B cell (primary cell): ENCODE measurements at regions not wholly inside any gene's neighbourhood (a gene's known extent, or its start where the extent isn't known, plus 50 kb on each side); places are given as distances from the start of the nearest gene placed in this dataset.

Source experiments
- ATAC-seq: fragments of 200-7000 bp; cut with Tn5 transposase; one replicate; pipeline ENCODE4 v1.10.0; 2021; ENCODE audit warnings: low read depth, mild to moderate bottlenecking, moderate number of reproducible peaks, moderate library complexity
- CTCF ChIA-PET: fragments of 350-600 bp; sonication (Branson Sonifier 250); formaldehyde crosslinking; loops from one replicate; lab custom pipeline; 2021; ENCODE audit warnings: antibody characterized with exemption, inconsistent platforms; lab: Charles Lee
- POLR2A ChIA-PET: fragments of 350-600 bp; sonication (Branson Sonifier 250); formaldehyde crosslinking; loops from one replicate; lab custom pipeline; 2021; ENCODE audit warnings: antibody characterized with exemption; lab: Charles Lee
- DNase-seq: peaks from one replicate; pipeline ENCODE4 v3.0.0; 2013
- H2AFZ ChIP-seq: 2 replicates; pipeline ENCODE4 v1.6.1; 2012; ENCODE audit warnings: mild to moderate bottlenecking, low read depth, low read length; ENCODE audit not compliant: insufficient read depth, poor library complexity, severe bottlenecking
- H3K27ac ChIP-seq, 2 donors: 1 replicate in 1 of 2; 2 replicates in 1 of 2; pipeline ENCODE4 v1.5.1; 2012 to 2013; ENCODE audit warnings: low read length in 2 of 2, mild to moderate bottlenecking in 2 of 2, moderate library complexity in 1 of 2
- H3K27me3 ChIP-seq, 4 experiments: fragments of 200-600 bp in 1 of 4; sonication (generic) in 1 of 4; replicated peaks in 1 of 4; 1 replicate in 2 of 4; 2 replicates in 2 of 4; pipeline versions ENCODE4 v1.6.1 to v1.7.0; 2013 to 2016; ENCODE audit warnings: low read length in 3 of 4, mild to moderate bottlenecking in 2 of 4, mixed read lengths in 1 of 4, moderate library complexity in 1 of 4; ENCODE audit not compliant: insufficient read depth in 4 of 4, control insufficient read depth in 3 of 4; ENCODE audit errors: control extremely low read depth in 1 of 4
- H3K36me3 ChIP-seq, 2 experiments: replicated peaks in 1 of 2; 1 replicate in 1 of 2; 2 replicates in 1 of 2; pipeline versions ENCODE4 v1.6.1 to v1.7.1; 2013; ENCODE audit warnings: low read length in 1 of 2; ENCODE audit not compliant: insufficient read depth in 2 of 2, control insufficient read depth in 1 of 2; ENCODE audit errors: control extremely low read depth in 1 of 2, extremely low read depth in 1 of 2
- H3K4me1 ChIP-seq, 2 donors: fragments of 200-600 bp in 1 of 2; sonication (generic) in 1 of 2; 1 replicate in 1 of 2; 2 replicates in 1 of 2; pipeline versions ENCODE4 v1.5.1 to v1.6.1; 2013 to 2017; ENCODE audit warnings: low read length in 2 of 2; ENCODE audit not compliant: control insufficient read depth in 2 of 2, insufficient read depth in 2 of 2
- H3K4me2 ChIP-seq: replicated peaks from 2 replicates; pipeline ENCODE3; 2012; ENCODE audit warnings: mild to moderate bottlenecking, low read depth, low read length; ENCODE audit not compliant: poor library complexity, severe bottlenecking
- H3K4me3 ChIP-seq, 5 experiments: fragments of 200-600 bp in 1 of 5; sonication (generic) in 1 of 5; 1 replicate in 3 of 5; 2 replicates in 2 of 5; pipeline versions ENCODE4 v1.5.1 to v1.7.0; 2011 to 2016; ENCODE audit warnings: low read length in 4 of 5, mild to moderate bottlenecking in 4 of 5, low read depth in 2 of 5, control low read depth in 1 of 5, moderate library complexity in 1 of 5; ENCODE audit not compliant: insufficient read depth in 1 of 5; ENCODE audit errors: control extremely low read depth in 1 of 5, extremely low read depth in 1 of 5
- H3K79me2 ChIP-seq: fragments of 200-600 bp; sonication (generic); one replicate; pipeline ENCODE4 v1.6.0; 2016; ENCODE audit warnings: low read length; ENCODE audit not compliant: control insufficient read depth, insufficient read depth
- H3K9ac ChIP-seq: fragments of 200-600 bp; sonication (generic); 2 replicates; pipeline ENCODE4 v1.6.1; 2017; ENCODE audit warnings: mild to moderate bottlenecking, low read length, moderate library complexity
- H3K9me3 ChIP-seq, 3 donors: one replicate each; pipeline versions ENCODE4 v1.6.1 to v1.7.1; 2013; ENCODE audit warnings: low read length in 2 of 3; ENCODE audit not compliant: control insufficient read depth in 2 of 3, insufficient read depth in 1 of 3; ENCODE audit errors: control extremely low read depth in 1 of 3
- H4K20me1 ChIP-seq: 2 replicates; pipeline ENCODE4 v1.6.0; 2012; ENCODE audit warnings: mild to moderate bottlenecking, low read length; ENCODE audit not compliant: insufficient read depth, control insufficient read depth, poor library complexity, severe bottlenecking
- H3K27ac Mint-ChIP-seq: one replicate; pipeline ENCODE4 v1.8.0; 2021; ENCODE audit warnings: mixed read lengths
- H3K27me3 Mint-ChIP-seq: one replicate; pipeline ENCODE4 v1.8.0; 2021; ENCODE audit warnings: mixed read lengths
- H3K4me1 Mint-ChIP-seq: one replicate; pipeline ENCODE4 v1.8.0; 2021; ENCODE audit warnings: mixed read lengths
- H3K4me3 Mint-ChIP-seq: one replicate; pipeline ENCODE4 v1.8.0; 2021; ENCODE audit warnings: mixed read lengths
- H3K9me3 Mint-ChIP-seq: one replicate; pipeline ENCODE4 v1.8.0; 2022; ENCODE audit warnings: mixed read lengths; ENCODE audit not compliant: insufficient read depth
- EZH2 ChIP-seq: IDR thresholded peaks from 2 replicates; pipeline ENCODE4 v1.6.1; 2012; ENCODE audit warnings: borderline replicate concordance, low read depth, mild to moderate bottlenecking, moderate library complexity, low read length; ENCODE audit not compliant: insufficient read depth, poor library complexity, severe bottlenecking
- WGBS: methylation state at CpG from one replicate; pipeline ENCODE4 v1.1.5; 2013; ENCODE audit warnings: missing lambda C conversion rate; ENCODE audit not compliant: insufficient coverage; 5-methylcytosine and 5-hydroxymethylcytosine counted together
- intact Hi-C: fragments of 100-400 bp; cut with micrococcal nuclease; formaldehyde crosslinking; loops from one replicate; pipeline ENCODE4 v1.10.0; 2022
- TF ChIP-seq, protein P1 (sequence below): fragments of 200-600 bp; IDR thresholded peaks from one replicate; pipeline ENCODE4 v1.8.0; 2022; ENCODE audit warnings: antibody characterized with exemption, mild to moderate bottlenecking

- intact Hi-C loops, result no loop called here
- POLR2A ChIA-PET, result no interaction called here
- Mint-ChIP-seq H3K9me3 (no peaks in the 10 kb centered on the region), H3K27ac (no peak overlapping the region), H3K4me1 (no peaks in the 10 kb centered on the region), H3K27me3 (peaks cover 6% of the 10 kb centered on the region), H3K4me3 (no peak overlapping the region)
- Histone ChIP-seq H3K9me3 (no peaks in the 10 kb centered on the region), H3K4me3 (no peak overlapping the region), H3K79me2 (no peaks in the 10 kb centered on the region), H3K9ac (no peak overlapping the region), H3K27me3 (peaks cover 0 to 3% (median 0%) of the 10 kb centered on the region in 4 experiments), H3K36me3 (no peaks in the 10 kb centered on the region), H3K27ac (no peak overlapping the region), H3K4me1 (no peaks in the 10 kb centered on the region), H2AFZ (no peak overlapping the region), H4K20me1 (no peaks in the 10 kb centered on the region), H3K4me2 (no peak overlapping the region)
- no CpG with 5 or more reads among the region's 2 CpGs for WGBS
- CTCF ChIA-PET, result interaction anchor here (1.3 kb wide), 1 partner anchor 11 kb away, joined by 3 read pairs; no protein-coding TSS in a partner anchor
- TF ChIP-seq EZH2, result no peak
- TF ChIP-seq, protein P1, sequence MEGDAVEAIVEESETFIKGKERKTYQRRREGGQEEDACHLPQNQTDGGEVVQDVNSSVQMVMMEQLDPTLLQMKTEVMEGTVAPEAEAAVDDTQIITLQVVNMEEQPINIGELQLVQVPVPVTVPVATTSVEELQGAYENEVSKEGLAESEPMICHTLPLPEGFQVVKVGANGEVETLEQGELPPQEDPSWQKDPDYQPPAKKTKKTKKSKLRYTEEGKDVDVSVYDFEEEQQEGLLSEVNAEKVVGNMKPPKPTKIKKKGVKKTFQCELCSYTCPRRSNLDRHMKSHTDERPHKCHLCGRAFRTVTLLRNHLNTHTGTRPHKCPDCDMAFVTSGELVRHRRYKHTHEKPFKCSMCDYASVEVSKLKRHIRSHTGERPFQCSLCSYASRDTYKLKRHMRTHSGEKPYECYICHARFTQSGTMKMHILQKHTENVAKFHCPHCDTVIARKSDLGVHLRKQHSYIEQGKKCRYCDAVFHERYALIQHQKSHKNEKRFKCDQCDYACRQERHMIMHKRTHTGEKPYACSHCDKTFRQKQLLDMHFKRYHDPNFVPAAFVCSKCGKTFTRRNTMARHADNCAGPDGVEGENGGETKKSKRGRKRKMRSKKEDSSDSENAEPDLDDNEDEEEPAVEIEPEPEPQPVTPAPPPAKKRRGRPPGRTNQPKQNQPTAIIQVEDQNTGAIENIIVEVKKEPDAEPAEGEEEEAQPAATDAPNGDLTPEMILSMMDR, result no peak
- ATAC-seq (no peak), DNase-seq (no peak)
Measured at GRCh38 chr3:40837300-40837699, 312.5 kb downstream of the ZNF621 start.

DNA sequence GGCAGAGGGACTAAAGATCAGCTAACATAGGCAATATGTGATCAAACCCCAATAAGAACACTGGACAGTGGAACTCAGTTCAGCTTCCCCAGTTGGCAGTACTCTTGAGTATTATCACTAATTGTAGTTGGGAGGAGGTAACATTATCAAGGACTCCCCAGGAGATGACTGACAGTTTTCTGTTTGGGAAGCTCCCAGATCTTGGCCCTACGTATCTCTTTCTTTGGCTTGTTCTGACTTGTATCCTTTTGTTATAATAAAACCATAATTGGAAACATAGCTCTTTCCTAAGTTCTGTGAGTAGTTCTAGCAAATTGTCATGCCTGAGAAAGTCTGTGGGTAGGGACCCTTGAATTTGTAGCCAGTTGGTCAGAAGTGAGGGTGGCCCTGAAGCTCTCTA is 316.4 kb downstream of the ZNF621 start:
- H3K9me3 Mint-ChIP-seq, result no peaks in the 10 kb centered on the region
- H3K79me2 ChIP-seq, result no peaks in the 10 kb centered on the region
- no peak overlapping the region for H3K9ac ChIP-seq
- no peaks in the 10 kb centered on the region for H3K4me1 ChIP-seq
- WGBS, result no CpG with 5 or more reads among the region's 1 CpG
- no peaks in the 10 kb centered on the region for H3K27me3 Mint-ChIP-seq
- no peaks in the 10 kb centered on the region for H3K4me1 Mint-ChIP-seq
- ChIA-PET POLR2A (no interaction called here), CTCF (no interaction called here)
- no peak for DNase-seq
- no peak overlapping the region for H3K27ac Mint-ChIP-seq
- TF ChIP-seq EZH2, result no peak
- TF ChIP-seq, protein P1, result no peak
- no peak overlapping the region for H3K4me2 ChIP-seq
- intact Hi-C loops, result no loop called here
- H3K36me3 ChIP-seq, result no peaks in the 10 kb centered on the region
- ATAC-seq, result no peak
- no peaks in the 10 kb centered on the region for H4K20me1 ChIP-seq
- peaks cover 0 to 6% (median 0%) of the 10 kb centered on the region in 3 donors for H3K9me3 ChIP-seq
- no peak overlapping the region for H3K27ac ChIP-seq
- H3K4me3 Mint-ChIP-seq, result no peak overlapping the region
- H3K27me3 ChIP-seq, result no peaks in the 10 kb centered on the region
- H2AFZ ChIP-seq, result no peak overlapping the region
- no peak overlapping the region for H3K4me3 ChIP-seq
